T-helper 1 cell treated with Interleukin-12 subunit alpha and Interleukin-12 subunit beta and Interleukin-4 antibody, amounts not matched to agents 30 μg/mL and 1 μg/mL, for 36 hours (primary cell): ENCODE measurements at regions not wholly inside any gene's neighbourhood (a gene's known extent, or its start where the extent isn't known, plus 50 kb on each side); places are given as distances from the start of the nearest gene placed in this dataset.

Source experiments
- H3K27ac Mint-ChIP-seq: one replicate; pipeline ENCODE4 v1.8.0; 2021; ENCODE audit warnings: mild to moderate bottlenecking, mixed read lengths
- H3K27me3 Mint-ChIP-seq: one replicate; pipeline ENCODE4 v1.8.0; 2021; ENCODE audit warnings: low read depth, mixed read lengths
- H3K36me3 Mint-ChIP-seq: one replicate; pipeline ENCODE4 v1.8.0; 2021; ENCODE audit warnings: low read depth, mixed read lengths
- H3K4me1 Mint-ChIP-seq: one replicate; pipeline ENCODE4 v1.8.0; 2021; ENCODE audit warnings: low read depth, mixed read lengths
- H3K4me3 Mint-ChIP-seq: one replicate; pipeline ENCODE4 v1.8.0; 2021; ENCODE audit warnings: mild to moderate bottlenecking, moderate library complexity, mixed read lengths
- H3K9me3 Mint-ChIP-seq: one replicate; pipeline ENCODE4 v1.8.0; 2021; ENCODE audit warnings: mixed read lengths

DNA sequence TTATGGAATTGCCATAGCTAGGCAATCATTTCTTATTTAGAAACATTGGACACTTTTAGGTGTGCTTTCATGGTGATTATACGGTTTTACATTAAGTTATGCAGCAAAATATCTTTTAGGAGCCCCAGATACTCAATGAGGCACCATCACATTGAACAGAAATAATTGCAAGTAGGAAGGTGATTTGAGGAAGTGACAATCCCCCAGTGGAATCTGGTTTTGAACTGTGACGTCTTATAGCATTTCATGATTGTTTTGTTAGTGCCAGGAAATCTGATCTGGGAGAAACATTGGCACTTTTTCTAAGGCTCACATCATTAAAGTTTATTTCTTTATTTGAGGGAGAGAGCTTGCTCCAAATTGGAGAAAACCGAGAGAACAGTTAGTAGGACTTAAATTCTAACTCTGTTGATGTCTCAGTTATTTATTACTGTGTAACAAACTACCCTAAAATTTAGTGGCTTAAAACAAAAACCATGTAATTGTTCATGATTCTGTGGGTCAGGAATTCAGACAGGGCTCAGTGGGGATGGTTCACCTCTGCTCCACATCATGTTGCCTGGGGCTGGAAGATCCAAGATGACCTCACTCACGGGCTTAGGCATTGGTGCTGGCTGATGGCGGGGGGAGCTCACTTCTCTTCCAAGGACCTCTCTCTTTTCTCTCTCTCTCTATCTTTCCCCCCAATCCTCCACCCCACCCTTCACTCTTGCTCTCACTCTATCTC is 78.2 kb upstream of the STEAP1B start:
- Mint-ChIP-seq H3K36me3 (peaks cover 6% of the 10 kb centered on the region), H3K9me3 (no peaks in the 10 kb centered on the region), H3K27me3 (peaks cover 55% of the 10 kb centered on the region), H3K4me1 (peaks cover 5% of the 10 kb centered on the region), H3K27ac (no peak overlapping the region), H3K4me3 (no peak overlapping the region)

DNA sequence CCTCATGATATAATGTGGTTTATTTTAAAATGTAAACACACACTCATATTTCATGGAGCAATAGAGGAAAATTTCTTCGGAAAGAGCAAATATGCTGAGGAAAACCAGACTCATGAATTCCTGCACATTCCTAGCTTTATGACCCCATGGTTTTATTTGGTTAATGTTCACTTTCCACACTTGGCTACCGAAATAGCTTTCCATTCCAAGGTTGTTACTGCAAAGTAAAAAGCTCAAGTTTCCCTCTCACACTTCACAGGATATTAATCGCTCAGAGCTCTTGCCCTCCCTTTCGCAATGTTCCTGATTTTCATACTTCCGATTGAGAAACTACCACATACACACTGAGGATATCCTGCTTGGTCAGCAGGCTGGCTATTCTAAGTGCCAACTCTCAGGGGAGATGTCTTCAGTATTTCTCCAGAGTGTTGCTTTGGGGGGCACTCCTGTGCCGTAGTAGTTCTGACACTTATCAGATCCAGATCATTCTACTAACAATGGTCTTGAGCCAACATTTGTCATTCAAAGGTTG is 77.5 kb upstream of the STEAP1B start:
- Mint-ChIP-seq H3K27ac (no peak overlapping the region), H3K27me3 (peaks cover 52% of the 10 kb centered on the region), H3K9me3 (no peaks in the 10 kb centered on the region), H3K4me1 (peaks cover 5% of the 10 kb centered on the region), H3K36me3 (peaks cover 7% of the 10 kb centered on the region), H3K4me3 (no peak overlapping the region)

DNA sequence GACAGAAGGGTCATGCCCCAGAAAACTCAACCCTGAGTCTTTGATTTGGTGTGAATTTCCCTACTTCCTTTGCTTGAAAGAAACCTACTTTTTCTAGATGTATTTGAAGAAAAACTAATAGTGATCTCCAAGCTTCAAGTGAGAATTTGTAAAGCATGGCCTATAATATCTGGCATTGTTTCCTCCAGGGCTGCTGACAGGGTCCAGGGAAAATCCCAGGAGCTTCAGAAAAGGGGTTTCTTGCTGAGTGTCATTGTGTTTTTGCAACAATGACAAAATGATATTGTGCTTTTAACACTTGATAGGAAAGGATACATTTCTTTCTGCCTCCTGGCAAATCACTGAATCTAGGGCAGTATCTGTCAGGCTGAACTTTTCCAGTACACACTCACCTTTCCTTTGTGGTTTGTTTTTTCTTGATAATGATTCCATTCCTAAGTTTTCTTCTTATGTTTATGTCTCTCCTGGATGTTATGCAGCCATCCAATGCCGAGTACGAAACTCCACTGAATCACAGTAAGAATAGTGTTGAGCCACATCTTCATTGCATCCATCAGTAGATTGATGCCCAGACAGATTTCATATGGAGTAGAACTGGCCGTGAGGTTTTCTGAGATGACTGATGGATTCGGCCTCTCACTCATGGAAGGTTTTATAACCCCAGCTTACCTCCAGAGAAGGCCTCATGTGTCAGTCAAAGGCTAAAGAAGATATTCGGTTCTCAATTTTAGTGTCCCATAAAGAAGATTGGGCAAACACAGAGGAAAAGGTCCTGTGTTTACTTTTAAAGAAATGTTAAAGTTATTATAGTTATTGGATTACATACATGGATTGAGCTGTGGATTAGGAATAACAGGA is 76.9 kb upstream of the STEAP1B start:
- Mint-ChIP-seq H3K27me3 (peaks cover 48% of the 10 kb centered on the region), H3K9me3 (no peaks in the 10 kb centered on the region), H3K36me3 (peaks cover 7% of the 10 kb centered on the region), H3K4me3 (no peak overlapping the region), H3K4me1 (peaks cover 5% of the 10 kb centered on the region), H3K27ac (no peak overlapping the region)

DNA sequence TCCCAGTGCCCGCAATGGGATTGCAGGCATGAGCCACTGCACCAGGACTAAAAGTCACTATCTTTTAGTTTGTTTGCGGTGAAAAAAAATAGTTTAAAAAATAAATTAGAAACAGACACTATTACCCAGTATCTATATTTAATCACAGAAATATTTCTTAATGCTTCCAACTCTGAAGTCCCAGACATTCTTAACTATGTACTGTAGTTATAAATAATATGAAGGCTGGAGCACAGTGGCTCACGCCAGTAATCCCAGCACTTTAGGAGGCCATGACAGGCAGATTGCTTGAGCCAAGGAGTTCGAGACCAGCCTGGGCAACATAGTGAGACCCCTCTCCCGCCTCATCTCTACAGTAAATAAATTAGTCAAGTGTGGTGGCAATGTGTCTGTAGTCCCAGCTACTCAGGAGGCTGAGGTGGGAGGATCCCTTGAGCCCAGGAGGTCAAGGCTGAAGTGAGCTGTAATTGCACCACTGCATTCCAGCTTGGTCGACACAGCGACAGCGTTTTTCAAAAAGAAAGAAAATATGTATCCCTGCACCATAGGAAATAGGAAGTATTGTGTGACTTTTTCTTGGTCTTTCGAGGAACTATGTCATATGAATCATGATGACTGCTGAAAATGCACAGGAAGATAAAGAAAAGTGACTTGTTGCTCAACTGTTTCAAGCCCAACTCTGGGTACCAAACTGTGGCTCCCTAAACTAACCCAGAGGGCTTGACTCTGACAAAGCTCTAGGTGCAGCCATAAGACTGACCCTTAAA is 74.9 kb upstream of the STEAP1B start:
- Mint-ChIP-seq H3K27me3 (peaks cover 62% of the 10 kb centered on the region), H3K4me3 (no peak overlapping the region), H3K9me3 (no peaks in the 10 kb centered on the region), H3K4me1 (peaks cover 7% of the 10 kb centered on the region), H3K27ac (no peak overlapping the region), H3K36me3 (peaks cover 7% of the 10 kb centered on the region)

DNA sequence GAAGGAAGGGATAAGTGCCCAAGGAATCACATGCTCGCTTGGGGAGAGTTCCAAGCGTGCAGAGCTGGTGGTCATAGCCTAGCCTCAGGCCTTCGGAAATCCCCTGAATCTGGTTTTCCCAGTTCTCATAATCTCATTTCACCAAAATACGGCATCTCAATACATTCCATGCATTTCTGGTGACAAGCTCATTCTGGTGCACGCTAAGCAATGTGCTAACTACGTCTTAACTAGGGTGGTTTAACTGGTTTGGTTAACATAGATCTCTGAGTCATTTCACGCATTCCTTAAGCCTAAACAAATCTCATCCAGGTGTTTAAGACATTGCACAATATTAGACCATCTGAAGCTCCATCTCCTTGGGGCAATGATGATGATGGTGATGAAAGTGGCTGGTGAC is 72.9 kb upstream of the STEAP1B start:
- H3K4me1 Mint-ChIP-seq: peaks cover 13% of the 10 kb centered on the region
- H3K4me3 Mint-ChIP-seq: no peak overlapping the region
- no peak overlapping the region for H3K27ac Mint-ChIP-seq
- H3K9me3 Mint-ChIP-seq: no peaks in the 10 kb centered on the region
- peaks cover 64% of the 10 kb centered on the region for H3K27me3 Mint-ChIP-seq
- H3K36me3 Mint-ChIP-seq: peaks cover 6% of the 10 kb centered on the region

DNA sequence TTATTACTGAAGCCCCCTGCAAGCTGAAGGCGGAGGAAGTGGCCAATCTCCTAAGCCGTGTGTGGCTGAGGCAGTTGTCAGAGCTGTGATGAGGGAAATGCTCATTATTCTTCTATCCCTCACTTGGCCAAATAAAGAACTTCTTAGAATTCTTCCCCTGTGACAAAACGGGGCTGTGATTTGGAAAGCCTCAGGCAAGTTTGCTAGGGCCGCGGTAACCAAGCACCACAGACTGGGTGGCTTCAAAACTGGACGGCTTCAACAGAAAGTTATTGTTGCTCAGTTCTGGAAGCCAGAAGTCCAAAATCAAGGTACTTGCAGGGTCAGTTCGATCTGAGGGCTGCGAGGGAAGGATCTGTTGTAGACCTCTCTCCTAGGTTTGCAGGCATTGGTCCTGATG is 72.3 kb upstream of the STEAP1B start:
- peaks cover 63% of the 10 kb centered on the region for H3K27me3 Mint-ChIP-seq
- H3K9me3 Mint-ChIP-seq: peaks cover under 1% of the 10 kb centered on the region
- H3K27ac Mint-ChIP-seq: no peak overlapping the region
- peaks cover 10% of the 10 kb centered on the region for H3K4me1 Mint-ChIP-seq
- H3K4me3 Mint-ChIP-seq: no peak overlapping the region
- peaks cover 4% of the 10 kb centered on the region for H3K36me3 Mint-ChIP-seq

DNA sequence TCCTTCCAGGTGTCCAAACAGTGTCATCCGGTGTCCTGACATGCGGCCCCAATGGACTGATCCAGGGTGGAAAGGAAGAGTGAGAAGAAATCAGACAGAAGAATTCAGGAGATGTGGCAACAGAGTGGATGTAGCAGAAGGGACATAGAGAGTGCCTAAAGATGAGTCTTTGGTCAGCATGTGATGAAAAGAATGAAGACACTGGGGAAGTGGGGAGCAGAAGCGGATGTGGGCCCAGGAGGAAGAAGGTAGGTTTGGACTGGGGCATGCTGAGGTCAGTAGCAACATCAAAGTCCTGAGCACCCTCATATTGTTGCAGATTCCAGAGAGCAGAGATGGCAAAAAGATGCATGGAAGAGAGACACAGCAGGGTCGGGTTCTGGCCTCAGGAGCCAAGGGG is 71.8 kb upstream of the STEAP1B start:
- H3K27me3 Mint-ChIP-seq: peaks cover 63% of the 10 kb centered on the region
- peaks cover 5% of the 10 kb centered on the region for H3K9me3 Mint-ChIP-seq
- H3K4me1 Mint-ChIP-seq: peaks cover 10% of the 10 kb centered on the region
- H3K36me3 Mint-ChIP-seq: peaks cover 8% of the 10 kb centered on the region
- no peak overlapping the region for H3K27ac Mint-ChIP-seq
- H3K4me3 Mint-ChIP-seq: no peak overlapping the region

DNA sequence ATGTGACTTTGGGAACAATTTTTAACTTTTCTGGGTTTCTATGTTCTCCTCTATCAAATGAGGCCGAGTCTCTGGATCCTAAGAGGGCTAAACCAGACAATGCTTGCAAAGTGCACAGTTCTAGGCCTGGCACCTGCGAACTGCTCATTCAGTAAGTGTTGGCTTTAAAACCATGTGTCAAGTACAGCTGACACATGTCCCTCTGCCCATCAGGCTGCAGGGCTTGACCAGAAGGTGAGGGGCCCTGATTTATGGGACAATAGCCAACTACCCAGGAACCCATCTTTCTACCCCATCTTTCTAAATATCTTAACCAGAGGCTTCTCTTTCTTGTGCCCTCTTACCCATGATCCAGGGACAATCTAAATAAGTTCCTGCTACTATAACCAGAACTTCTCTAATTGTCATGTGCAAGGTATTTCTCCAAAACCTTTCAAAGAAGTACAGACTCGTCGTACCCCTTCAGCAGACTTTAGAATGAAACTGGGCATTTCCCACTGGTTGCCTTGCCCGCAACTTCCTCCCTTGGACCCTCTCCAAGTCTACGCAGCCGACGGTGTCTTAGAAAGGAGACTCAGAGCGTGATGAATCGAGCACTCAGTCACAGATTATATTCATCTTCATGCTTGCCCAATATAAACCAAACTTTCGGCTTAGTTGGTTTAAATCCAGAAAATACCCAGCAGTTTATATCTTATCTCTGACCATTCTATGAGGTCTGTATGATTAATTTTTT is 69.8 kb upstream of the STEAP1B start:
- Mint-ChIP-seq H3K9me3 (peaks cover 5% of the 10 kb centered on the region), H3K4me3 (no peak overlapping the region), H3K27ac (no peak overlapping the region), H3K36me3 (peaks cover 8% of the 10 kb centered on the region), H3K4me1 (peaks cover 26% of the 10 kb centered on the region), H3K27me3 (peaks cover 57% of the 10 kb centered on the region)

DNA sequence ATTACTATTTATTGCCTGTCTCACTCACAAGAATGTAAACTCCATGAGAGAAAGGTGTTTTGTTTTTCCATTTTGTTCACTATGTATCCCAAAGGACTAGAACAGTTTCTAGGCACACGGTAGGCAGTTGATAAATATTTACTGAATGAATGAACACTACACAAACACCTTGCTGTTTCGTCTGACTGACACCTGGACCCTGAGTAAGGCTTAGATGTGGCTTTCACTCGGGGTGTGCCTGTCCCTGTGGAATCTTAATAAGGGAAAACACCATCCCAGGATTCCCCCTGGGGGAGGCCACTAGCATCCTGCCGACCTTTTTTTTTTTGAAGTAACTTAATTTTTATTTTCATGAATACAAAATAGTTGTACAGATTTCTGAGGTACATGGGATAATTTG is 66.6 kb upstream of the STEAP1B start:
- Mint-ChIP-seq H3K36me3 (peaks cover 5% of the 10 kb centered on the region), H3K4me1 (peaks cover 53% of the 10 kb centered on the region), H3K4me3 (no peak overlapping the region), H3K9me3 (peaks cover 5% of the 10 kb centered on the region), H3K27me3 (peaks cover 54% of the 10 kb centered on the region), H3K27ac (no peak overlapping the region)

DNA sequence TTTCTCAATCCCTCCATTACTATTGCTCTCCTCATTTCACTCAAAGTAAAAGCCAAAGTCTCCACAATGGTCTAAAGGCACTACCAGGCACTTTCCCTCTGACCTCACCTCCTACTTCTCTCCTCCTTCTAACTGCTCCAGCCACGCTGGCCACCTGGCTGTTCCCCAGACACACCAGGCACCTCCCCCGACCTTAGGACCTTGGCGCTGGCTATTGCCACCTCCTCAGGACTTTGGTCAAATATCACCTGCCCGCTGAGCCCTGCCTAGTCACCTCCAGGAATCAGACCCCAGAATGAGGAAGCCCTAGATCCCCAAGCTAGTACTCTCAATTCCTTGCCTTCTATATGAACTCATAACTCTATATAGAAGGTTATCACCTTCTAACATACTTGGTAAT is 66.2 kb upstream of the STEAP1B start:
- Mint-ChIP-seq H3K4me3 (peak overlapping the region; percentile 10), H3K9me3 (peaks cover 5% of the 10 kb centered on the region), H3K27me3 (peaks cover 52% of the 10 kb centered on the region), H3K27ac (peak overlapping the region; percentile 55), H3K4me1 (peaks cover 55% of the 10 kb centered on the region), H3K36me3 (peaks cover 5% of the 10 kb centered on the region)

DNA sequence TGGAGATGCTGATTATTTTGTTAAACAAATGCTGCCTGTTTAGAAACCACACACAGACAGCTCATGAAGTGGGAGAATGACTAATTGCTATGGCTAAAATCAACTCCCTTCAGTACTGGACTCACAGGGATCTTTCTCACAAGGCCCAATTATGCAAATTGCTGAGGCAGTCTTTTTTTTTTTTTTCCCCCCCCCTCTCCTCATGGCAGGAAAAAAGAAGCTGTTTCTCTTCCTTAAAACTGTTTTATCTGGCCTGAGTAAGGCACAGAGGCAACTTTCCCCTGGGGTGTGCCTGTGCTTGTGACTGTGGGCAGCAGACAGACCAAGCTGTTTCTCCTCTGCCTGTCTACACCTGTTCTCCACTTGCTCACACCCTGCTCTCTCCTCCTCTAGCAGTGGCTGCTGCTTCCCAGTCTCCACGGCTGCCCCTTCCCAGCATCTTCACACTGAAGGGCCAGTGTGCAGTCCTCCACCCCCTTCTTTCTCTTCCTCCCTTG is 65.4 kb upstream of the STEAP1B start:
- peaks cover 5% of the 10 kb centered on the region for H3K36me3 Mint-ChIP-seq
- peak overlapping the region; percentile 55 for H3K27ac Mint-ChIP-seq
- H3K27me3 Mint-ChIP-seq: peaks cover 44% of the 10 kb centered on the region
- H3K4me3 Mint-ChIP-seq: peak overlapping the region; percentile 30
- peaks cover 5% of the 10 kb centered on the region for H3K9me3 Mint-ChIP-seq
- H3K4me1 Mint-ChIP-seq: peaks cover 55% of the 10 kb centered on the region

DNA sequence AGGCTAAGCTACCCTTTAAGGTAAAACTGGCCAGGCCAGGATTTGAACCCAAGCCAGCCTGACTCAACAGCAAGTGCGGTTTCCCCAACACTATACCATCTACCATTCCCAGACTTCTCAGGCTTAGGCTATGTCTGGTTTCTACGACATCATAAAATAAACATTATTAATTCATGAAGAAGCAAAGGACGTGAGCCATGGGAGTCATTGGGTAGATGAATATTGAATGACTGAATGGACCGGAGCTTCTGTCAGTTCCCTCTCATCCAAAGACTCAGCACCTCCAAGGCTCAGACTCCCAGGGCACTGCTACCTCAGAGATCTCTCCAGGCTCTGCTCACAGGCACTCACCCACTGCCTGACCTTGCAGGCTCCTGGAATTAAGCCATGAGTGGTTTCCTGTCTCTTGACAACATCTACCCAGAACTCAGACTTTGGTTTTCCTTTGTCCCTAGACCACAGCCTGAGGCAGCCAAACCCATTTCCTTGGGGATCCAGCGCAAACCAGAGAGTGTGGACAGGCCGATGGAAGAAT is 64.6 kb upstream of the STEAP1B start:
- peaks cover 5% of the 10 kb centered on the region for H3K9me3 Mint-ChIP-seq
- peaks cover 39% of the 10 kb centered on the region for H3K27me3 Mint-ChIP-seq
- peak overlapping the region; percentile 58 for H3K27ac Mint-ChIP-seq
- peaks cover 56% of the 10 kb centered on the region for H3K4me1 Mint-ChIP-seq
- H3K4me3 Mint-ChIP-seq: peak overlapping the region; percentile 58
- H3K36me3 Mint-ChIP-seq: peaks cover 5% of the 10 kb centered on the region

DNA sequence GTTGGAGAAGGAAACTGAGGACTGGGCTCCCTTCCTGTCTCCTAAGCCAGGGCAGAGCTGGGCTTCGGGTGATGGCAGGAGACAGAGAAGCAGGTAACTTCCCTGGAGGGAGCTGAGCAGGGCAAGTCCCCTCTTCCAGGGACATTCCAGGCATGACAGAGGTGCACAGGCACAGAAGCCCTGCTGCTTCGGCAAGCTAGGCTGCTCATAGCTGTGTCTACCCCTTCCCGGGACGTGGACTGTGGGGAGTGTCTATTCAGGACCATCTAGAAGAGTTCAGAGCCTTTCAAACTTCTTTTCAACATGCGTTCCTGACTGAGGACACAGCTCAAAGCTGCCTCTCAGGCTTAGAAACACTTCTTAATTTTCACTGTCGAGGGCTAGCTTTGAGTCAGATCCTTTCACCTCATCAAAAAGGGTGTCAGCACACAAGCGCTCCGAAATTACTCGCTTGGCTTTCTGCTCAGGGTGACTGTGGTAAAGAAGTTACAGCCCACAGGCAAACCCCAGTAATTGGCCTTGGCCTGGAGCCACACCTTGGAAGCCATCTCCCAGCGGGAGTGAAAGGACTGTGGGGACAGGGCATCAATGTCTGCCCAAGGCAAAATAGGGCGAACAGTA is 63.7 kb upstream of the STEAP1B start:
- Mint-ChIP-seq H3K4me3 (peak overlapping the region; percentile 58), H3K27ac (peak overlapping the region; percentile 73), H3K9me3 (peaks cover 5% of the 10 kb centered on the region), H3K4me1 (peaks cover 52% of the 10 kb centered on the region), H3K27me3 (peaks cover 33% of the 10 kb centered on the region), H3K36me3 (peaks cover 4% of the 10 kb centered on the region)
